SK-N-SH (cell line): ENCODE measurements at regions not wholly inside any gene's neighbourhood (a gene's known extent, or its start where the extent isn't known, plus 50 kb on each side); places are given as distances from the start of the nearest gene placed in this dataset.

ENCODE experiments used
- EP300 ChIP-seq, 2 experiments: IDR thresholded peaks; 2 replicates each; pipeline versions ENCODE4 v1.4.0 to v1.6.1; 2012; ENCODE audit warnings: borderline replicate concordance in 1 of 2, low read depth in 1 of 2, low read length in 1 of 2
- EZH2phosphoT487 ChIP-seq: fragments of 200-600 bp; sonication (generic); IDR thresholded peaks from 2 replicates; pipeline ENCODE4 v1.6.1; 2017; ENCODE audit warnings: low read depth, mixed run types, mild to moderate bottlenecking, antibody characterized with exemption, moderate library complexity, borderline replicate concordance
- FOXJ3 ChIP-seq: sonication (generic); formaldehyde crosslinking; IDR thresholded peaks from 2 replicates; pipeline ENCODE4 v1.5.1; 2020; ENCODE audit warnings: mild to moderate bottlenecking, missing genetic modification reagents
- GATA2 ChIP-seq: sonication (generic); formaldehyde crosslinking; IDR thresholded peaks from 2 replicates; pipeline ENCODE4 v1.5.0; 2020; ENCODE audit warnings: mild to moderate bottlenecking, missing genetic modification reagents
- MEF2A ChIP-seq: IDR thresholded peaks from 2 replicates; pipeline ENCODE4 v1.4.0; 2012; ENCODE audit warnings: low read depth, borderline replicate concordance
- MXI1 ChIP-seq: IDR thresholded peaks from 2 replicates; pipeline ENCODE4 v1.6.1; 2012; ENCODE audit warnings: mild to moderate bottlenecking, low read depth, low read length, improper control_type of control experiment
- POLR2AphosphoS5 ChIP-seq: IDR thresholded peaks from 2 replicates; pipeline ENCODE4 v1.6.1; 2012; ENCODE audit warnings: low read depth, low read length
- RFX5 ChIP-seq: IDR thresholded peaks from 2 replicates; pipeline ENCODE4 v1.6.1; 2012; ENCODE audit warnings: mild to moderate bottlenecking, improper control_type of control experiment, low read length
- TAF1 ChIP-seq: IDR thresholded peaks from 2 replicates; pipeline ENCODE4 v1.6.1; 2012; ENCODE audit warnings: low read depth, mild to moderate bottlenecking, low read length, moderate library complexity, borderline replicate concordance
- USF2 ChIP-seq: fragments of 150-350 bp; IDR thresholded peaks from 2 replicates; pipeline ENCODE4 v1.6.1; 2017; ENCODE audit warnings: antibody characterized with exemption, low read length, low read depth, borderline replicate concordance
- TF ChIP-seq, protein P1 (sequence below): IDR thresholded peaks from 2 replicates; pipeline ENCODE4 v1.6.1; 2012; ENCODE audit warnings: mild to moderate bottlenecking, low read depth, low read length, moderate library complexity
- TF ChIP-seq, protein P2 (sequence below): IDR thresholded peaks from 2 replicates; pipeline ENCODE4 v1.4.0; 2012; ENCODE audit warnings: low read depth

GRCh38 chr19:29067831-29068230 lies 145.1 kb downstream of the UQCRFS1 start:
- TF ChIP-seq USF2 = no peak
- TF ChIP-seq RFX5 = no peak
- TF ChIP-seq, protein P1, sequence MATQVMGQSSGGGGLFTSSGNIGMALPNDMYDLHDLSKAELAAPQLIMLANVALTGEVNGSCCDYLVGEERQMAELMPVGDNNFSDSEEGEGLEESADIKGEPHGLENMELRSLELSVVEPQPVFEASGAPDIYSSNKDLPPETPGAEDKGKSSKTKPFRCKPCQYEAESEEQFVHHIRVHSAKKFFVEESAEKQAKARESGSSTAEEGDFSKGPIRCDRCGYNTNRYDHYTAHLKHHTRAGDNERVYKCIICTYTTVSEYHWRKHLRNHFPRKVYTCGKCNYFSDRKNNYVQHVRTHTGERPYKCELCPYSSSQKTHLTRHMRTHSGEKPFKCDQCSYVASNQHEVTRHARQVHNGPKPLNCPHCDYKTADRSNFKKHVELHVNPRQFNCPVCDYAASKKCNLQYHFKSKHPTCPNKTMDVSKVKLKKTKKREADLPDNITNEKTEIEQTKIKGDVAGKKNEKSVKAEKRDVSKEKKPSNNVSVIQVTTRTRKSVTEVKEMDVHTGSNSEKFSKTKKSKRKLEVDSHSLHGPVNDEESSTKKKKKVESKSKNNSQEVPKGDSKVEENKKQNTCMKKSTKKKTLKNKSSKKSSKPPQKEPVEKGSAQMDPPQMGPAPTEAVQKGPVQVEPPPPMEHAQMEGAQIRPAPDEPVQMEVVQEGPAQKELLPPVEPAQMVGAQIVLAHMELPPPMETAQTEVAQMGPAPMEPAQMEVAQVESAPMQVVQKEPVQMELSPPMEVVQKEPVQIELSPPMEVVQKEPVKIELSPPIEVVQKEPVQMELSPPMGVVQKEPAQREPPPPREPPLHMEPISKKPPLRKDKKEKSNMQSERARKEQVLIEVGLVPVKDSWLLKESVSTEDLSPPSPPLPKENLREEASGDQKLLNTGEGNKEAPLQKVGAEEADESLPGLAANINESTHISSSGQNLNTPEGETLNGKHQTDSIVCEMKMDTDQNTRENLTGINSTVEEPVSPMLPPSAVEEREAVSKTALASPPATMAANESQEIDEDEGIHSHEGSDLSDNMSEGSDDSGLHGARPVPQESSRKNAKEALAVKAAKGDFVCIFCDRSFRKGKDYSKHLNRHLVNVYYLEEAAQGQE = no peak
- no peak for TF ChIP-seq EP300 (IDR thresholded peaks at IDR 0.05; ENCODE audit: borderline replicate concordance in 1 of 2, low read depth in 1 of 2, low read length in 1 of 2)
- no peak for TF ChIP-seq POLR2AphosphoS5
- TF ChIP-seq GATA2 (CRISPR knock-in tag) = no peak
- no peak for TF ChIP-seq TAF1
- no peak for TF ChIP-seq MXI1
- TF ChIP-seq, protein P2, sequence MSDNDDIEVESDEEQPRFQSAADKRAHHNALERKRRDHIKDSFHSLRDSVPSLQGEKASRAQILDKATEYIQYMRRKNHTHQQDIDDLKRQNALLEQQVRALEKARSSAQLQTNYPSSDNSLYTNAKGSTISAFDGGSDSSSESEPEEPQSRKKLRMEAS = no peak
- no peak for TF ChIP-seq FOXJ3 (CRISPR knock-in tag)
- no peak for TF ChIP-seq MEF2A
- TF ChIP-seq EZH2phosphoT487 = no peak
